ENCODE measurements at regions not wholly inside any gene's neighbourhood (a gene's known extent, or its start where the extent isn't known, plus 50 kb on each side); places are given as distances from the start of the nearest gene placed in this dataset.
"Not testable (repeated sequence)": the region's sequence is repeated elsewhere in the genome, so short reads cannot be mapped to it uniquely, and the experiment has no call there.

- TF ChIP-seq CTCF (IDR thresholded peaks at IDR 0.05; ENCODE audit: low read depth, low read length): no peak
- DNase-seq (ENCODE audit: extremely low read depth, low read depth): no peak
Observed at GRCh38 chr4:170389411-170389810, 299.7 kb upstream of the AADAT start.

GRCh38 chr4:170388255-170388654, 298.5 kb upstream of the AADAT start:
- no peak for TF ChIP-seq CTCF (IDR thresholded peaks at IDR 0.05; ENCODE audit: low read depth, low read length)
- DNase-seq (ENCODE audit: extremely low read depth, low read depth): no peak

- DNase-seq (ENCODE audit: extremely low read depth, low read depth): no peak
- no peak for TF ChIP-seq CTCF (IDR thresholded peaks at IDR 0.05; ENCODE audit: low read depth, low read length)
Observed at GRCh38 chr4:170386971-170387370, 297.2 kb upstream of the AADAT start.

- DNase-seq (ENCODE audit: extremely low read depth, low read depth): no peak
- TF ChIP-seq CTCF (IDR thresholded peaks at IDR 0.05; ENCODE audit: low read depth, low read length): no peak
Observed at GRCh38 chr4:170386511-170386910, 296.8 kb upstream of the AADAT start.

GRCh38 chr4:170374770-170375169, 285.0 kb upstream of the AADAT start:
- no peak for DNase-seq (ENCODE audit: extremely low read depth, low read depth)
- TF ChIP-seq CTCF (IDR thresholded peaks at IDR 0.05; ENCODE audit: low read depth, low read length): no peak

GRCh38 chr4:170348945-170349344, 259.2 kb upstream of the AADAT start:
- DNase-seq (ENCODE audit: extremely low read depth, low read depth): no peak
- no peak for TF ChIP-seq CTCF (IDR thresholded peaks at IDR 0.05; ENCODE audit: low read depth, low read length)

- not testable (repeated sequence) for DNase-seq (ENCODE audit: extremely low read depth, low read depth)
Observed at GRCh38 chr4:170347191-170347590, 257.4 kb upstream of the AADAT start.

GRCh38 chr4:170339522-170339921, 249.8 kb upstream of the AADAT start:
- DNase-seq (ENCODE audit: extremely low read depth, low read depth): no peak
- no peak for TF ChIP-seq CTCF (IDR thresholded peaks at IDR 0.05; ENCODE audit: low read depth, low read length)

All from AG09319 (cell line).